ENCODE measurements at regions not wholly inside any gene's neighbourhood (a gene's known extent, or its start where the extent isn't known, plus 50 kb on each side); places are given as distances from the start of the nearest gene placed in this dataset.

DNA sequence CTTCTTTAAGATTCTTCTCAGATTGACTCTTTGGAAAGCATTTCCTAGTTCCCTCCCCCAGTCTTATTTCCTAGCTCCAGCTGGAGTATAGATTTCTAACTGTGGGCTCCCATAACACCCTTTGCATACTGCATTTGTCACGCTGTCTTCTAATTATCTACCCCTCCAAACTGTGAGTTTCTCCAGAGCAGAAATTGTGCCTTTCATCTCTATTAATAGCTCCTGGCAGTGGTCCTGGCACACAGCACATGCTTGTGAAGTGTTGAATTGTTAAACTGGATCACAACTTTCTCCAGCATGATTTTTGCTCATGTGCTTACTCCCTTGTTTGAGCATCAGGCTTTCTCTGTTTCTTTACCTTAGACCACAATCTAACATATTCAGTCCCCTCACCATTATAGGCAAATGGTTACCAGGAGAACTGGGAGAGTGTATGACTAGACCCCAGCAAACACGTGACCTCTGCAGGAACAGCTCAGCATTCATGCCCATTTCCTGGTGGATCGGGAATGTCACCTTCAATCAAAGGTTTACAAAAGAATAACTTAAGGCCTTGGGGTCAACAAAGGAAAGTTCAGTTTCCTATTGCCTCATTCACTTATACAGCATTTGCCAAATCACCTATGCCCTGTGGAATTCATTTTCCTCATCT lies 175.7 kb upstream of the TANK start:
- Mint-ChIP-seq H3K36me3 (ENCODE audit: low read depth) (peaks cover 2% of the 10 kb centered on the region), H3K4me3 (ENCODE audit: unreplicated experiment) (no peak overlapping the region), H3K4me1 (ENCODE audit: low read depth) (peaks cover 10% of the 10 kb centered on the region), H3K9me3 (ENCODE audit: low read depth) (peaks cover 6% of the 10 kb centered on the region), H3K27me3 (ENCODE audit: low read depth) (no peaks in the 10 kb centered on the region), H3K27ac (ENCODE audit: unreplicated experiment) (peak overlapping the region; percentile 33)
- no peak for DNase-seq (ENCODE audit: low spot score)
- TF ChIP-seq CTCF (IDR thresholded peaks at IDR 0.05): no peak

- DNase-seq (ENCODE audit: low spot score): no peak
- peaks cover 6% of the 10 kb centered on the region for H3K9me3 Mint-ChIP-seq (ENCODE audit: low read depth)
- no peak overlapping the region for H3K4me3 Mint-ChIP-seq (ENCODE audit: unreplicated experiment)
- H3K4me1 Mint-ChIP-seq (ENCODE audit: low read depth): peaks cover 21% of the 10 kb centered on the region
- H3K36me3 Mint-ChIP-seq (ENCODE audit: low read depth): peaks cover 2% of the 10 kb centered on the region
- no peak for TF ChIP-seq CTCF (IDR thresholded peaks at IDR 0.05)
- no peaks in the 10 kb centered on the region for H3K27me3 Mint-ChIP-seq (ENCODE audit: low read depth)
- no peak overlapping the region for H3K27ac Mint-ChIP-seq (ENCODE audit: unreplicated experiment)
These were observed 170.4 kb upstream of the TANK start for GRCh38 chr2:160989778-160990177.

- TF ChIP-seq CTCF (IDR thresholded peaks at IDR 0.05): no peak
- H3K4me1 Mint-ChIP-seq (ENCODE audit: low read depth): peaks cover 21% of the 10 kb centered on the region
These were observed 166.6 kb upstream of the TANK start for GRCh38 chr2:160993654-160994061.

DNA sequence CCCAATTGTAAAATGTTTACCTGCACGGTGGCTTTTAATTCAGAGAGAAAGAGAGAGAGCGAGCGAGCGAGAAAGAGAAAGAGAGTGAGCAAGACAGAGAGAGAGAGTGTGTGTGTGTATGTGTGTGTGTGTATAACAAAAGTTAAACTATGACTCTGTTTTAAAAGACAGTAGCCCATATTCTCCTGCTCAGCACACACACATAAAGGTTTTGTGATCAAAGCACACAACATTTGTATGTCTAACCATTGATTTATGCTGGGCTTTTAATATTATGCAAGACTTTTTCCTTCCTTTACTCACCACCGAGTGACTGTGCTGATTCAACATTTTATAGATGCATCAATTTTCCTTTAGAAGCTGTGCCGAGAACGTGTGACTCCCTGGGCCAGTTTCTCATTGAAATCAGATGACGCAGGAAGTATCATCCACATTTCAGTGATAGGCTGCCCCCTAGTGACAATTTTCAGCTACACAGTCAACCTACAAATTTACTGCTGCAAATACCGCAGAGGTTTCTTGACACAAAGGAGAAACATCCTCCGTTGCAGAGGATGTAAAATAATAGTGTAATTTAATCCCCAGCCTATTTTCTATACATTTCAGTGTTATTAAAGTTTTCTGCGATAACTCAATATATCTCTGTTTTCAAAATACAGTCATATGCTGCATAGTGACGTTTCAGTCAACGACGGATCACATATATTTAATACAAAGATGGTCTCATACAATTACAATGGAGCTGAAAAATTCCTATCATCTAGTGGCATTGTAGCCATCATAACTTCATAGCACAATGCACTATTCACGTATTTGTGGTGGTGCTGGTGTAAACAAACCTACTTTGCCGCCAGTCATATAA lies 165.9 kb upstream of the TANK start:
- no peaks in the 10 kb centered on the region for H3K36me3 Mint-ChIP-seq (ENCODE audit: low read depth)
- H3K9me3 Mint-ChIP-seq (ENCODE audit: low read depth): no peaks in the 10 kb centered on the region
- peak; percentile 92 for TF ChIP-seq CTCF (IDR thresholded peaks at IDR 0.05)
- H3K27me3 Mint-ChIP-seq (ENCODE audit: low read depth): no peaks in the 10 kb centered on the region
- peak overlapping the region; percentile 35 for H3K4me3 Mint-ChIP-seq (ENCODE audit: unreplicated experiment)
- DNase-seq (ENCODE audit: low spot score): no peak
- H3K4me1 Mint-ChIP-seq (ENCODE audit: low read depth): peaks cover 21% of the 10 kb centered on the region
- peak overlapping the region; percentile 49 for H3K27ac Mint-ChIP-seq (ENCODE audit: unreplicated experiment)

More at GRCh38 chr2:160993654-160994061, 166.6 kb upstream of the TANK start:
- DNase-seq (ENCODE audit: low spot score): no peak
- no peaks in the 10 kb centered on the region for H3K9me3 Mint-ChIP-seq (ENCODE audit: low read depth)
- H3K27ac Mint-ChIP-seq (ENCODE audit: unreplicated experiment): peak overlapping the region; percentile 49
- no peaks in the 10 kb centered on the region for H3K36me3 Mint-ChIP-seq (ENCODE audit: low read depth)
- H3K27me3 Mint-ChIP-seq (ENCODE audit: low read depth): no peaks in the 10 kb centered on the region
- H3K4me3 Mint-ChIP-seq (ENCODE audit: unreplicated experiment): peak overlapping the region; percentile 35

DNA sequence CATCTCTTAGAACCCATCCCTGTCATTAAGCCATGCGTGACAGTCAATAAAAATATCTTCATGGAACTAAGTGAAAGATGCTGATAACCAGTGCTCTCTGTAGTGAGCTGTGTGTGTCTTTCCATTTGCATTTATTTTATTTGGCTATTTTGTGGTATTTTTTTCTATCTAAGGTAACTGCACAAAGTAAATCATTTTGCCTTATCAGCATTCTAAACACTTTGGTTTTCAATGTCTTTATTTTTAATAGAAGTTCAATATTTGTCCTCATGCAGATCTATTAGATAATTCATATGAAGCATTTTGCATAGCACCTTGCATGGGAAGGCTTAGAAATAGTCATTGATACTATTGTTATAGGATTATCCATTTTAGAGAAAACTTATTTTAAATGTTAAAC lies 163.6 kb upstream of the TANK start:
- Mint-ChIP-seq H3K4me3 (ENCODE audit: unreplicated experiment) (no peak overlapping the region), H3K36me3 (ENCODE audit: low read depth) (no peaks in the 10 kb centered on the region), H3K27me3 (ENCODE audit: low read depth) (no peaks in the 10 kb centered on the region), H3K27ac (ENCODE audit: unreplicated experiment) (no peak overlapping the region), H3K9me3 (ENCODE audit: low read depth) (no peaks in the 10 kb centered on the region), H3K4me1 (ENCODE audit: low read depth) (peaks cover 13% of the 10 kb centered on the region)
- DNase-seq (ENCODE audit: low spot score): no peak
- no peak for TF ChIP-seq CTCF (IDR thresholded peaks at IDR 0.05)
